Left renal pelvis (tissue), 4 donors: ENCODE measurements at regions not wholly inside any gene's neighbourhood (a gene's known extent, or its start where the extent isn't known, plus 50 kb on each side); places are given as distances from the start of the nearest gene placed in this dataset.

Experiments used
- DNase-seq, 4 donors: peaks; one replicate each; pipeline ENCODE4 v3.0.0-alpha.2; 2013; ENCODE audit warnings: low read depth in 4 of 4, low spot score in 3 of 4

DNA sequence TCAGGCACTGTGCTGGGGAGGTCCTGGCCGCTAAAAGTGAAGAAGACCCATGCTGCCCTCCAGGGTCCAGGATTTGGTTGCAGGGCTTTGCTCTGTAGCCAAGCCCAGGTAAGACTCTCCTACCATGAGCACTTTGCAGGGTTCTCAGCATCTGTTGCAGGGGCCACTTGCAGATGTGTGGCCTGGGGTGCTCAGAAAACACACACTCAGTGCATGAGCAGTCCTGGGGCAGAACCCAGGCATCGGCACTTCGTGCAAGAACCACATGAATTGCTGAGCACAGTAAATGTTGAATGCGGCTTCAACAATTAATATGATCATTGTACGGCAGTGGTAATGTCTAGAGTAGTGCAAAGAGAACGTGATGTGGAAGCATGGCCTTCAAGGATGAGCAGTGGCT lies 98.5 kb upstream of the SMIM21 start:
- DNase-seq: no peak

DNA sequence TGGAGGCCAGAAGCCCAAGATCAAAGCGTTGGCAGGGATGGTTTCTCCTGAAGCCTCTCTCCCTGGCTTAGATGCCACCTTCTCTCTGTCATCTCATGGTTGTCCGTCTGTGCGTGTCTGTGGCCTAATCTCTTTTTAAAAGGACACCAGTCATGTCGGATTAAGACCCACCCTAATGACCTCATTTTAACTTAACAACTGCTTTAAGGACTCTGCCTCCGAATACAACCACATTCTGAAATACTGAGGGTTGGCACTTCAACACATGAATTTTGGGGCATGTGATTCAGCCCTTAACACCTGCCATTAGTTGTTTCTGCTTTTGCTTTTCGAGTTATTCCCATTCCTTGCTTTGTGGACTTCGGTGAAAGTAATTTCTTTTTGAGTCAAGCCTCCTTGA lies 97.8 kb upstream of the SMIM21 start:
- no peak for DNase-seq

GRCh38 chr18:75524841-75525240 lies 97.3 kb upstream of the SMIM21 start:
- no peak for DNase-seq

DNA sequence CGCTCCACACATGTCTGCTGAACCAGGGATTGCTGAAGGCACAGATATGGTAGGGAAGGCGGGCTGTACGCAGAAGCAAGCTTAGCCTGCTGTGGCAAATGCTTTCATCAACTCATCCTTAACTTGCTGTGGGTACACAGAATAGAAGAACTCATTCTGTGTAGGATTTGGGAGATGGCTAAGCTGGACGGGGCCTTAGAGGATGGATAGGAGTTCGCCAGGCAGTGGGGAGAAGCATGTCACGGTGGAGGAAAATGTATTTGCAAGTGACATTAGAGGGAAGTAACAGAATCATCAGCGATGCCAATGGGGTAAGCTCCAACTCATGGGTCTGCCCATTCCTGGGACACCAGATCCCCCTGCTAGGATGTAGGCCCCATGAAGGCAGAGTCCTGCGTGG lies 96.7 kb upstream of the SMIM21 start:
- DNase-seq: no peak

DNA sequence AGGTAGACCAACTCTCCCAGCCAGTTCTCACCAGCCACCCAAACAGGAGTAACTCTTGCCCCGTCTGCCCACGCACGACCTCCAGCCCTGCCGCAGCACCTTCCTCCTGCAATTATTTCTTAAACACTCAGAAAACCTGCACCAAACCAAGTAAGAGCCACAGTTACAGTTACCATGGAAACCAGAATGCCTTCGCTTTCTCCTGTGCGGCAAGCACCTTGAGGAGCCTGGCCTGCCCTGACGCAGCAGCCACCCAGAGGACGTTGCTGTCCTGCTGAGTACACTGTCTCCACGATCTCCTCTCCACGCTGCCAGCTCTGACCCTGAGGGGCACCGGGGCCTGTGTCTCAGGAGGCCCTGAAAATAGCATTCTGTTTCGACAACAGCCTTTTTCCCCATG lies 94.3 kb upstream of the SMIM21 start:
- DNase-seq: no peak

GRCh38 chr18:75518007-75518406 lies 90.5 kb upstream of the SMIM21 start:
- DNase-seq: no peak

DNA sequence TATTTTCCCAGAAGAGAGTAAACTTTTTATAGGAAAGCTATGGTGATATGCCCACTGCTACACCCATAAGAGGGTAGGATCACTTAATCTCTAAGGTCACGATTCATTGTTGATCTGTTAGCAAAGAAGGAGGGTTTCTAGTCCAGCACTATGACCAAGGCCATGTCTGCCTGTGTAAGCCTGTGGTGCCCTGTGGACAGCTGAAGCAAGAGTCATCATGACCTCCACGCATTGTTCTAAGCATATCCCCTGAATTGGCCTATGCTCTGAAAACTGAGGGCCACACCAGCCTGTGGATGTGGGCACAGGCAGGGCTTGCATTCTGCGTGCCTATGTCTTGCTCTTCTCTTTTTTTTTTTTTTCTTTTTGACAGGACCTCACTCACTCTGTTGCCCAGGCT lies 89.8 kb upstream of the SMIM21 start:
- no peak for DNase-seq

- no peak for DNase-seq
These were observed 80.1 kb upstream of the SMIM21 start for GRCh38 chr18:75507636-75508035.

DNA sequence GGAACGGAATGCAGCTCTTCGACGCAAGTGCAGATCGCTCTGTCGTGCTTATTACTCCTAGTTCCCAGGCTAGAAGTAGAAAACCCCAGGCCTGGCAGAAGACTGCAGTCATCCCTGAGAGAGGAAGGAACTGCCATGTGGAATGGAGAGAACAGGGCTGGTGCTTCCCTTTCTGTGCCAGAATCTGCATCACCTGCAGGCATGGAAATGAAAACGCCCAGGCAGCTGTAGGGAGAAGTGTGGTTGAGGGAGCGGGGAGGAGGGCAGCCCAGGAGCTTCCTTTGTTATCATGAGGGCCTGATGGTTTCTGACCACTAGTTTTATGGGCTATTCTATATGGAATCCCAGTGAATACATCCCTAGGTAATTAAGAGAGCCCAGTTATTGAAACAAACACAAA lies 79.4 kb upstream of the SMIM21 start:
- no peak for DNase-seq

DNA sequence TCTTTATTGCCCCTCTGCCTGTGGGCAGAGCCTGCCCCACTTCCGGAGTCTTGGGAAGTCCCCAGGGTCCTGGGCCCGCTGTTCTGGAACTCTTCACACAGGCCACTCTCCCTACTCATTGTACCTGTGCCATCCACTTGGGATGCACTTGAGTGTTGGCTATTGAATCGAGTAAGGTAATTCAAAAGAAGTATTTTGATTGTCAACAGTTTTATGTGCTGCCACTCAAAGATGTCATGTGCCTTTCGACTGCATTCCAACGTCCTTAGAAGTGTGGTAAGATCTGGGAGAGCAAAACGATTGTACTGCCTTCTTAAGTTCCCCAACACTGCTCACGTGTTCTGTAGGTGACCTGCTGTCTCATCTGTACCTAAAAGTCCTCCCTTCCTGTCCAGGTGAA lies 77.0 kb upstream of the SMIM21 start:
- no peak for DNase-seq

DNA sequence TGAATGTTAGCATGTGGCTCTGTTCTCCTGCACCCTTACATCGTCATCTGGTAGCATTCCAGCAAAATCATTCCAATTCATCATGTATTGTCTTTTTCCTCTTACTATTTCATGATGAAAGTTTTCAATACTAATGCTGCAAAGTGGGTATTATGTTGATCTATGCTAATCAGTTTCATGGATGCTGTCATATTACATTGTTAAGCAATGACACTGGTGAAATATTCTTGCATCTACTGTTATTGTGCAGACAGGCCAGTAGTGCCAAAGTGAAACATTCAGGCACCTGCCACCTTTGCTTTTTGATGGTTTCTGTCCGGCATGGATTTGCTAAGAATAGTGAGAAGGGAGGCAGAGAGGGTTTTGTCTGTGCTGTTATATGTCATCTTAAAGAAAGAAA lies 76.1 kb upstream of the SMIM21 start:
- no peak for DNase-seq

- DNase-seq: no peak
These were observed 74.8 kb upstream of the SMIM21 start for GRCh38 chr18:75502286-75502685.

DNA sequence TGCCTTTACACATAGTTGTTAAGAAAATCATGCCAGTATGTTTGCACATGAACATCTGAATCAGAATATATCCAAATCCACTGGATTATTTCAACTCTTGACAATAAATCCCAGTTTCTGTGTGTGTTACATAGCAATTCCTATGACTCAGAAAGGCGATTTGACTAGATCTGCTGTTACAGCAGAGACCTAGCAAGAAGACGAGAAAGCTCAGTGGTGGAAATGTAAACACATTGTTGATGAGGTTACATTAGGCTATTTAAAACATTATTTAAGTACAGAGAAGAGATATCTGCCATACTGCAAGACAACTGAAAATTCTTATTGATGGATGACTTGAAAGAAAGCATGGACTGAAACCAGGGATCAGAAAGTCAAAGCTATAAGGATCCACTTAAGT lies 73.0 kb upstream of the SMIM21 start:
- DNase-seq: no peak

DNA sequence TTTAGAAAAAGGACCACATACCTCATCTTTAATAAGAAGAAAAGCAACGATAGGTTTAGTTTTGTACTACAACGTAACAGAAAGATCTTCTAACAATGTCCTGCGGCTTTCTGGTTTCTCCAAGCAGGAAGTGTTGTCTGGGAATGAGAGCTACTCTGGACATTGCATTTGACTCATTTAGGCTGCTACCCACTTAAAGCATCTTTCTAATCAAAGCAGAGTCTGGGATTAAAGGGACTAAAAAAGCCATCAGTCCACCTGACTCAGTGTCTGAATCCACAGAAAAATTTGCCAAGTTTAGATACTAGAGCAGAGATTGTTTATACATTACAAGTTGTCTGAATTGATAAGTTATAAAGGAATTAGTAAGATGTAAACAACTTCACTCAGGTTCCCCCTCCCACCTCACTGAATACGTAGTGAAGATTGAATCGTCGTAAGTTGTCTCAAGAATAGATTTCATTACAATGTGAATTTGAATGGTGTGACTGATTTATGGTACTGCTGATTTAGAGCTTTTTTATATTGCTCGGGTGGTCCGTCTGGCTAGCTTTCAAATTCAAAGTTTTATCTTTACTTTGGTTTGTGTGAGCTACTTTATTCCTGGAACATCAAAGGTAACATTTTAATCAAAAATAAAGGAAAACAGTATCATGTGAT lies 70.2 kb upstream of the SMIM21 start:
- no peak for DNase-seq

GRCh38 chr18:75496151-75496550 lies 68.6 kb upstream of the SMIM21 start:
- DNase-seq: no peak

DNA sequence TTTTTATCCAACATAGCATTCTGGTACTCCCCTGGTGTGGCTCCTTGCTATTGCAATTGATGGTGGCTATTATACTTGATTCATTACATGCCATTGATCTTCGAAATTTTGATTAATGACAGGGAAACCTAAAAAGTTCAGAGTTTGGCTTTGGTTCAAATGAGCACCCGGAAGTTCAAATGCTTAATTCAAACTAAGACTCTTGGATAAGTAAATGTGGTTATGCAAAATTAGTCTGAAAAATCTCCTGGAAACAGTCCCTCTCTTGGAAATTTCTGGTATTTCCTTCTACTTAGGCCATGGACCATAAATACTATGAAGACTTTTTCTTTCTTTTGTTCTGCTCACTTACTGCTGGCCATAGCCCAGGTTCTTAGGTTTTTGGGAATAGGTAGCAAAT lies 65.3 kb upstream of the SMIM21 start:
- no peak for DNase-seq

DNA sequence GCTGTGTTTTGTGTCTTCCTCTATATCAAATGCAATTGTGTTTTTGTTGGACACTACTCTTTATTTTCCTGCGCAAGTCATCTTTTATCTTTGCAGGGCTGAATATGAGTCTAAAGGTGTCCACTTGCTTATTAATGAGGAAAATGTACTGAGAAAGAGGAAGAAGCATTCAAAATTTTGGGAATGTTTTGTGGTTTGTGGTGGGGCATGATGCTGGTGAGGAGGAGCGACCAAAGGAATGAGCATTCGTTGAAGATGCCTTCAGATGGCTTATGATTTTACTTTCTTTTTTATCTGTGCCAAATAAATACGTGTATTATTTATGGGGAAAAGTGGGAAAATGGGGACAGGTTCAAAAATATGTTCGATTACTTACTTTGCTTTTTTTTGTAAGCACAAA lies 63.9 kb upstream of the SMIM21 start:
- DNase-seq: no peak

GRCh38 chr18:75489493-75490190 lies 62.1 kb upstream of the SMIM21 start:
- no peak for DNase-seq

- DNase-seq: no peak
These were observed 56.2 kb upstream of the SMIM21 start for GRCh38 chr18:75483662-75484061.

GRCh38 chr18:75482880-75483279 lies 55.4 kb upstream of the SMIM21 start:
- no peak for DNase-seq

DNA sequence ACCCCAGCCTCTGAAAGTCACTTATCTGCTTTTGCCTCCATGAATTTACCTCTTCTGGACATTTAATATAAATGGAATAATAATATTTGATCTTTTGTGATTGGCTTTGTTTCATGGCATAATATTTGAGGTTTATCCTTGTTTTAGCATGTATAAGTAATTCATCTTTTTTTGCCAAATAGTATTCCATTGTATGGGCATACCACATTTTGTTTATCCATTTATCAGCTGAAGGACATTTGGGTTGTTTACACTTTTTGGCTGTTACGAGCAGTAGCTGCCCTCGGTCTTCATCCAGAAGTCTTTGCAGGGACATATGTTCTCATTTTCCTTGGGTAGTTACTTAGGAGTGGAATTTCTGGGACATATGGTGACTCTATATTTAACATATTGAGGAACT lies 53.0 kb upstream of the SMIM21 start:
- DNase-seq: no peak

DNA sequence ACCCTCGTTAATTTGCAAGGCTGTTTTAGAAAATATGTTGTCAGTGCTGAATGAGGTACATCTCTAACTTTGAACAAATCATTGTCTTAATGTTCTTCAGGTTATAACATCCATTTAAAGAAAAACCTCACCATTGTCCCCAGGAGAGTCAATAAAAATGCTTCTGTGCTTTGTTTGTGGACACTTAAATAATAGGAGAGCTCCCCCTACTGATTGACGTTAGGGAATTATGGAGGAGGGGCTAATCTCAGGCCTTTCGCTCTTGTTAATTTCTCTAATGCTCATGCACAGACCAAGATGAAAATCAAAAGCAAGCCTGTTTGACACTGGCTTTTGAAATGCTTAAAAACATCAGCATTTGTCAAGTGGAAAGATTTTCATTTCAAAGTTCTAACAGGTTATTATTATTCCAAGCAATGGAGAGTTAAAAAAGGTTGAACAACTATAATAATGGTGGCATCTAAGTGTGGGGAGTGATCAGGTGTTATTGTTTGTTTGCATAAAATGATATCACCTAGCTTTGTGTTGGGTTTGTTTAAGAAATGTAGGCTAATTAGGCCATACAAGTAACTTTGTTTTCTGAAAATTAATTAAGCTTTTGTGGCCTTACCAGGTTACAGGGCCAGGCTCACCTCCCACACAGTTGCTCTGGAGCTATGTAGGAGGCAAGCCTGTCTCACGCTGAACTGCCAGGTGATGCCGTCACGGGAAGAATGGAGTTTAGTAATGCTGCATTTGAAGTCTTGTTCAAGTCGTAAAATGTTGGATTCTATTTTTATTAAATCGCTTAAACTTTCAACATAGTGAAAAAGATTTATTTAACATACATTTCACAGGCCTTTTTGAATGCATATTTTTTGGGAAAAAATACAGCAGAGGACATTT lies 51.7 kb upstream of the SMIM21 start:
- peak in 1 of 4 donors; percentile 46 for DNase-seq
